NCI-H1436 (cell line): ENCODE measurements at regions not wholly inside any gene's neighbourhood (a gene's known extent, or its start where the extent isn't known, plus 50 kb on each side); places are given as distances from the start of the nearest gene placed in this dataset.

Experiments used
- DNase-seq: peaks from one replicate; lab custom pipeline; 2025; lab: John Stamatoyannopoulos, UW

DNA sequence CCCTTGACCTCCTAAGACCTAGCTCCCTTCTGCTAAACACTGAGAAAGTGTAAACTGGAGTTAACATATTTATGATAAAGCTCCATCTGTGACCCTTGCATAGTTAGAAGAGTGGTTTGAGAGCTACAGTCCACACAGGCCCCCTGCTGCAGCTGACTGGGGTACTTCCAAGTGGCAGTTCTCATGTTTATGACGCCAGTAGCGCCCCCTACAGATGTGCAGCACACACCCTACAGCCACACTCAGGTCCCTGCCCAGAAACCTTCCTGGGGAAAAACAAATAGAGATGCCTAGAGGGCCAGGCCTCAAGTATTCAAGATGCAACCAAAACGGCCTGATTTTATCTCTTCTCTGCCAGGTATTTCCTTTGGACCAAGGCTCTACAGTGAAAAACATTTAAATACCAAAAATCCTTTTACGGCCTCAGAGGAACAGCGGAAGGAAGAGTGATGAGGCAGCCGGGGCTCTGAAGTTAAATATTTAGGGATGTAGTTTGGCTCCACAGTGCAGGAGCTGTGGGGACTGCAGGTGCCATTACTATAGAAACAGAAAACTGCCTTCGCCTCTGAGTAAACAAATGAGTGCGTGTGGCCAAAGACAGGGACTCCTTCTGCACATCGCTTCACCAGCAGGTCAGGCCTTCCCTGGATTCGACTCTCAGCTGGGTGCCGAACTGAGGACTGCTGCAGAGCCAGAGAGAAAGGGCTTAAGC, 553.1 kb downstream of the EFNB2 start:
- no peak for DNase-seq

DNA sequence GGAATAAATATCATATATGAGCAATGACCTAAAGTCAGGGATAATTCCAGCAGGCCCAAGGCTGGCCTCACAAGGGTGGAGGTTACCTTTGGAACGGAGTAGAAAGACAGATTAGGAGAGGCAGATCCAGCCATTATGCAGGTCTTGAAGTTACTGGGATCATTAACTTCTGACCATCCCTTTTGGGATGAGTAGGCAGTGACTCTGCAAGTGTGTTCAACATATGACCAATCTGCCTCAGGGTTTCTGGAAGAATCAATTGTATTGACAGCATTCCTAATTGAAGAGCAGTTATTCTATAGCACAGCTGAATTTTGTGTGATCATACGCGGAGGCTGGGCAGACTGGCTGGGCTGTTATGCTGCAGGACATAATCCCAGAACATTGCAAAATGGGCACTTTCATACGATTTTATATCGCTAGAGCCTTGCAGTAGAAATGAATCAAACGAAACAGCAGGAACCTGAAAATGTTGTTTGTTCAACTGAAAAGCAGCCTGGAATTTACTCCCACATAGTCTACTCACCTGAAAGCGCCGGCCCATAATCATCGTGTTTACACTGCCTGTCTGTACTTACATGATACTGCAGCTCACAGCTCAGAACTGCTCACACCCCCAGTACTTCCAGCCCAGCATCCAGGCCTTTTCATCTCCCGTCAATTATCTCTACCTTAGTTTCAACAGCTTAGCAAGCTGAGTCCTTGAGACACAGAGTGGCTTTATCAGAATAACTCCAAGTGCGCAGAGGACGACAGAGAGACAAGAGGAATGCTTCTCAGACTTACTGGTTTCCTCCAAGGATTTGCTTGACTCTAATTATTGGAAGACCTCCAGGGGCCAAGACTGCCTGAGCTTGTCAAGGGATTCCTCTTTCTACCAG, 556.1 kb downstream of the EFNB2 start:
- DNase-seq = peak; percentile 9

DNA sequence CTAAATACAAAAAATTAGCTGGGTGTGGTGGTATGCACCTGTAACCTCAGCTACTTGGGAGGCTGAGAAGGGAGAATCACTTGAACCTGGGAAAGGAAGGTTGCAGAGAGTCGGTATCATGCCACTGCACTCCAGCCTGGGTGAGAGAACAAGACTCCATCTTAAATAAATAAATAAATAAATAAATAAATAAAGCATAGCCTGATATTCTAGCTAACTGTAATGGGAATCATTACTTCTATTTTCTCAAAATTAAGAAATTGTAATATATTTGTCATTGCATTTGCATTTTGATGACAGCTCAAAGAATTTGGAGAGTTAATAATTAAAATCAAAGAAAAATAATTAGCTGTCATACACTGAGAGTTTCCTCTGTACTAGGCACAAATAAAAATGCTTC, 561.1 kb downstream of the EFNB2 start:
- DNase-seq = no peak

DNA sequence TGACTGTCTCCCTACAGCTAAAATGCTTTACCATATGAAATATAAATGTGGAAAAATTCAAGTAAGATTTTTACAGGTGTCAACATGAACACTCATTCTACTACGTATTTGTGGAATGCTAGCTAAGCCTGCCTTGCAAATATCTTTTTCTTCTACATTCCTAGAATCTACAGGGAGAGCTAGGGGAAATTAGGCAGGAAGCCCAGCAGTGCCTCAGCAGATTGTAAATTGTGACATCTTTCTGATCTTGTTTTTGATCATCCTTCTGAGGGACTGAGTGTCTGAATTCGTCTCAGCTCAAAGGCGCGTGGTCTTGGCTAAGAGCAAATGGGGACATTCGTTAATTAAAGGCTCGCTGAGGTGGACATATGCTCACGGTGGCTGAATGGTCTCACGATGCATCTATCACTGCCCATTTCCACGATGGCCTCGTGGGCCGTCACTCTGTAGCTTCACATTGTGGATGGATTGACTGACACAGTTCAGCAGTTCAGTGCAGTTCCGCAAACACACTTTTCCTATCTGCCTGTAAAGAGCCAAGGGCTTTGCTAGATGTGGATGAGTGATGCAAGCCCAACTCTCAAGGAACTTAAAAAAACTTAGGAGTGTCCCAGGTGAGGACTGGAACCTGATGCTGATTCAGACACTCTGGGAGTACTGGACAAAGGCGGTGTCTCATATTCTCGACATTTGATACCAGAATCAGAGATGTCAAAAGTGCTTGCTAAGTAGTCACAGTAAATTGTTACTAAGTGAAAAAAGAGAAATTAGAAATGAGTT, 562.5 kb downstream of the EFNB2 start:
- no peak for DNase-seq

DNA sequence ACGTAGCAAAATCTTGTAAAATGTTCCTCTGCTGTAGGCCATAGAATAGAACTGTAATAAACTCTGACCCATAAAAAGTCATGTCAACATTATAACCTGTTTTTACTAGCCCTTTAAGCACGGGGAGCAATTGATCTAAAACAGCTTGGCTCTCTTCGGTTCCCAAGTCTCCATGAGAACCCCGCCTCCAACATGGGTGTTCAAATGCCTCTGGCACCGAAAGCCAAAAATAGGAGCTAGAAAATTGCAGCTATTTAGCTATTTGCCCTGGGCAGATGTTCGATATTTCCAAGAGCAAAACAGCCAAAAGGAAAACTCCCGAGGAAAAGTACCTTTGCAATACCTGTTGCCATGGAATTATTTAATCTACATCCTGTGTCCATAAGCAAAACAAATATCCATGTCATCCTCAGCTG, 563.1 kb downstream of the EFNB2 start:
- no peak for DNase-seq

DNA sequence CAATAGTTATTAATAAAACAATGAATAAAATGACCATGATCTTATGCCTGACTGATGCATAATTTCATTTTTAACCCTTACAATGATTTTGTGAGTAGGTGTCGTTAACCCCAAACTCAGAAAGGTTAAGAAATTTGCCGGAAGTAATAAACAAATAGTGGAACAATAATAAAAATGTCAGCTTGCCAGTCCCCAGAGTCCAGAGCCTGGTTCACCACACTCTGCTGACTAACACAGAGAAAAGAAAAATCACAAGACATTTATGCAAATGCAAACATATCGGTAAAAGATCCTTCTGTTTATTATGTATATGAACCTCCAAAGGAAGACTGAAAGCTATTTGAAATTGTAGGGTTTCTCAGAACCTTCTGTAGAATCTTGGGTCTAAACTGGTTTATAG, 563.7 kb downstream of the EFNB2 start:
- DNase-seq = no peak

DNA sequence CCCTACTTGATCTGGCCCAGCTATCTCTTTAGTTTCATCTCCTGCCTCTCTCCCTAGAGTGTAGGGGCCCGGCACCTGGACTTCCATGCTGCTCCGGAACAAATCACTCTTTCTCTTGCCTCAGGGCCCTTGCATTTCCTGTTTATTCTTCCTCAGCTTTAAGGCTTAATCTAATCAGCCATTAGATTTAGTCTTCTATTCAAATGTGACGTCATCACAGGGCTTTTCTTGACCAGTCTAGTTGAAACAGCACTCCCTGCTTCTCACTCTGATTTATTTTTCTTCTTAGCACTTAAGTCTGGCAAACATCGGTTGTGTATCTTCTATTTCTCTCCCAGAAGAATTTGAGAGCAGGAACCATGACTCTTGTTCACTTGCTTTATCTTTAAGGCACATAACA, 564.1 kb downstream of the EFNB2 start:
- no peak for DNase-seq

DNA sequence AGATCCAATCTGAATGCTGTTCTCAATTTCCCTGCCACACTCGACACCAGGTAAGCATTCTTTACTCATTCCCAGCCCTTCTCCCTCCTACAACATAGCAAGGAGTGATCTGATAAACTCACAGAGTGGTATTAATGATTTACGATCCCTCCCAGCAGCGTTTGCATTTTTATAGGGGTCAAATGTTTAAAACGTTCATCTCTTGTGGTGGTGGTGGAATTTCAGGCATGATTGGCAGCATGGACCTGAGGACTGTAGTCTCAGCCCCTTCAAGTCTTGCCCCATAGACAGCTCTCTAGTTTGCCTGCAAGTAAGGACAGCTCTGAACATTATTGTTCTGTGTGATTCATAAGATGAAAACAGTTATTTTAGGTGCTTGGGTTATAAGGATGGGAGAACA, 565.7 kb downstream of the EFNB2 start:
- no peak for DNase-seq

DNA sequence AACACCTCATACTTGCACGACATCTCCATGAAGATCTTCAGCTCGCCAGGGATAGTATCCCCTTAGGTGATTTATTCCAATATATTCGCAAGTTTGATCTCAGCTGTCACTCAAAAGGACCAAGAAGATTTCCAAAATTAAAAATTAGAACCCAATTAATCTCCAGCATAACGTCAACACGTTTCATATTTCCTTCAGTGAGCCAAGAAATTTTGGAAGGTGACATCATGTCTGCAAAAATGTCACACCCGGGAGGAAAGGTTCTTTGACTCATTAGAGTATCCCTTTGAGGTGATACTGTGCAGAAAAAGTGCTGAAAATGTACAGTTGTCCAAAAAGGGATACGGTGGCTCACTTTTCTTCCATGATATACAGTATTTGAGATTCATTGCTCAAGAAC, 569.6 kb downstream of the EFNB2 start:
- DNase-seq = no peak

DNA sequence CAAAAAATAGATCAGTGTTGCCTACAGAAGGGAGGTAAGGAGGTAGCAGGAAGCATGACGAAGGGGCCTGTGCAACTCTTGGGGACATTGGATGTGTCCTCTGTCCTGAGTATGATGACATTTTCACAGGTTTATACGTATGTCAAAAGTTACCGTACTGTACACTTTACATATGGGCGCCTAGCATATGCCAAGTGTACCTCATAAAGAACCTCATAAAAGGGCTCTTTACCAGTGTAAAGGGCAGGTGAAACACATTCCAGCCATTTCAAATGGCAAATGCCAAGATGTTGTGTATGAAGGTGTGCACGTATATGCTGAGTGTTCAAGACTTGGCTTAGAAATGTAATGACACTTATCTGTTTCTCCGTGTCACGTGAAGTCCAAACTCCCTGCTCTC, 573.4 kb downstream of the EFNB2 start:
- DNase-seq = no peak

DNA sequence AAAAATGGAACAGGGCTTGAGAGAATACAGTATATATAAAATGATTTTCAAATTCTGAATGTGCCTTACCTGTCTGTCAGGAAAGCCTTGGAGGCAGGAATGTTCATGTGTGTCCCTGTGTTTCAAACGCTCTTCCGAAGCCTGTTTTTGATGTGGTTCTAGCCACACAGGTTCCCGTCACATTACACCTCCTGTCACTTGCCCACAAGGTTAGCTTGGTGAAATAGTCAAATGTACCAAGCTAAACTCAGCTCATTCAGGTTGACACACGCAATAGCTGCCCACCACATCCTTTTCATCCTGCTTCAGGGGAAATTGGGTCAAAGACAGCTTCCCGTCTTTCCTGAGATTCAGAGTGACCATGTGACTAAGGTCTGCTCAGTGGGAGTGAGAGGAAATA, 574.0 kb downstream of the EFNB2 start:
- no peak for DNase-seq

DNA sequence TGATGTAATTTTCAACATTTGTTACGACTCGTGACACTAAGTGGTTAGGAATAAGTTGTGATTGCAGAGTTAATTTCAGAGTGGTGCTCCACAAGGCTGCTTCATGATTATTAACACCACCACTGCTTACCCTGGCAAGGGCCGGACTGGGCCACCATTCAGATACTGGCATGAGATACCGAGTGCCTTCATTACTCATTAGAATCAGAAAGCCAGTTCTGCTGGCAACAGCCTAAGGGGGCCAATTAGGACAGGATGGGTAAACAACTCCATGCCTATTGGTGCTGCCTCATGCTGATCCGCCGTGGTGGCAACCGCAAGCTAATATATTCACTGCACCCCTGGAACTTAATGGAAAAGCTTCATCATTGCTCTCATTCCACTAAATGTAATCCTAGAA, 575.1 kb downstream of the EFNB2 start:
- DNase-seq = no peak

DNA sequence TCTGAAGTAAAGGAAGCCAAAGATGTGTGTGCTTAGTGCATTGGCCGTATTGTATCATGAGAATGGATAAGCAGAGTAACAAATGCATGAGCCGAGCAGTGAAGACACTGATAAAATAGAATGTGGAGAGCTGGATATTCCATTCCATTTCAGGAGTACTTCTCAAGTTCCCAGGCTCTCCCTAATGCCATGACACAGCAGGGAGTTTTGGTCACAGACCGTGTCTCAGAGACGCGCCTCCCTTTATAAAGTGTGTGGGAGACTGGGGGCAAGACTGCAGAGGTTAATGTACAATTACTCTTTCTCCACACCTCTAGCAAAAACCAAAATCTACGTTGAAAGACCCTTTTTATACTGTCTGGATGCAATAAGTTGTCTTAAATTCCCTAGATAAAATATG, 575.6 kb downstream of the EFNB2 start:
- DNase-seq = no peak

DNA sequence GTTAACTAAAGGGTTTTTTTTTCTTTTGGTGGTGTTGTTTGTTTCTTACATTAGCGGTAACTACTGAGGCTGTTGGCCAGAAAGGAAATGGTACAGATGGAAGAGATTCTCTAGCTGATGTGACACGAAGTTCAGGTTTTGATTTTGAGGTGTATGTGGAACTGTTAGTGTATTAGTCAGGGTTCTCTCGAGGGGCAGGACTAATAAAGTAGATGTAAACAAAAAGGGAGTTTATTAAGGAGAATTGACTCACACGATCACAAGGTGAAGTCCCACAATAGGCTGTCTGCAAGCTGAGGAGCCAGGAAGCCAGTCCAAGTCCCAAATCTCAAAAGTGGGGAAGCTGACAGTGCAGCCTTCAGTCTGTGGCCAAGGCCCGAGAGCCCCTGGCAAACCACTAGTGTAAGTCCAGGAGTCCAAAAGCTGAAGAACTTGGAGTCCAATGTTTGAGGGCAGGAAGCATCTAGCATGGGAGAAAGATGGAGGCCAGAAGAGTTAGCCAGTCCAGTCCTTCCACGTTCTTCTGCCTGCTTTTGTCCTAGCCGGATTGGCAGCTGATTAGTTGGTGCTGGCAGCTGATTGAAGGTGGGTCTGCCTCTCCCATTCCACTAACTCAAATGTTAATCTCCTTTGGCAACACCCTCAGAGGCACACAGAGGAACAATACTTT, 577.6 kb downstream of the EFNB2 start:
- no peak for DNase-seq

DNA sequence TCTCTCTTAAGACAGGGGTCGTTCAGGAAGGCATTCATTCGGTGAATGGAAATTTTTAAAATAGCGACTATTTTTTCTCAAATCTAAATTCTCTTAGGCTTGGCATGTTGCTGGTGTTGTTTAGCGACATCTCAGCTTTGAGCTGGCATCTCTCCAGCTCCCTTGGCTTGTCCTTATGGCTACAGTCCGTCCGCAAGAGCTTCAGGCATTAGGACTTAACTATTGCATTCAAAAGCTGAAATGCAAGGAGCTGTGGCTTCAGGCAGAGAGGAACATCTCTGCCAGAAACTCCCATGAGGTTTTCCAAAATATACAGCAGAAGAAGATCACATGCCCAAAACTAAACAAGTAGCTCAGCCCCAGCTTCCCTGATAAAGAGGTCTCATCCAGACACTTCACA, 578.5 kb downstream of the EFNB2 start:
- DNase-seq = no peak

DNA sequence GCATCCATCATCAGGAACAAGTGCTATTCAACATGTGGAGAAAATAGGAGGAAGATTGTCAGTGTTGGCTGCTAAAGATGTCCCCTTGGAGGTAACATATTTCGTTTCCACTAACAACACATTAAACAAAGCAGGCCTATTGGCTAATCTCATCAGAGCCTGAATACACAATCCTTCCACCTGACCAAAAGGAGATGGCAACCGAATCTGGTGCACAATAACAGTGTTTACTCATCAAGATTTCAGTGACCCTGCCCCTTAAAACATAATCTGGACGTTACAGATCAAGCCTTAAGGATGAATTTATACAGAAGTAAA, 582.5 kb downstream of the EFNB2 start:
- no peak for DNase-seq

DNA sequence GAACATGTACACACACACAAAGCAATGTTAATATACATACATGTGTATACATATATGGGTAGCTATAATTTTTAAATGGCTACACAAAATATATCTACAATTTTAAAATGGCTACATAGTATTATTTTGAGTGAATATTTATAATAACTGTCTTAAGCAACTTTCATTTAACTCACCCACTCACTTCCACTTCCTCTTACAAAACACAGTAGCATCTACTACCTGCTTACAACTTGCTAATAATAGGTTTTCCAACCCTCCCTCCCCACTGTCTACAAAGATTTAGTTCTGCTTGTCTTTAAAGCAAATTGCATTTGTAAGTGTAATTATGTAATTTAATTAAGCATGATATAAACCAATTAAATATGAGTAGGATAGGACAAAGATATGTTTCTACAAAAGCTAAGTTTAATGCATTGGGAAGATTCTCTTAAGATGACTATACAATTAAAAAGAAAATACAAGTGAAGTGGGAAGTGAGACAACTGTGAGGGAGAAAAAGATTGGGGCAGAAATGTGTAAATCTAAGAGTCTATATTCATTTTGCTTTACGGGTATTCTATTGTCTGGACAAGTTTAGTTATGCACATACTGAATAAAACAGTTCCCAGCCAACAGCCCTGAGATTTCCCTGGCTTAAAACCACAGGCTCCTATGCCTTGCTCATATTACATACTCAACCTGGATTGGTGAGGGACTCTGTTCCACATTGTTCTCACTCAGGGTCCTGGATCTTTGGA, 583.1 kb downstream of the EFNB2 start:
- DNase-seq = no peak

DNA sequence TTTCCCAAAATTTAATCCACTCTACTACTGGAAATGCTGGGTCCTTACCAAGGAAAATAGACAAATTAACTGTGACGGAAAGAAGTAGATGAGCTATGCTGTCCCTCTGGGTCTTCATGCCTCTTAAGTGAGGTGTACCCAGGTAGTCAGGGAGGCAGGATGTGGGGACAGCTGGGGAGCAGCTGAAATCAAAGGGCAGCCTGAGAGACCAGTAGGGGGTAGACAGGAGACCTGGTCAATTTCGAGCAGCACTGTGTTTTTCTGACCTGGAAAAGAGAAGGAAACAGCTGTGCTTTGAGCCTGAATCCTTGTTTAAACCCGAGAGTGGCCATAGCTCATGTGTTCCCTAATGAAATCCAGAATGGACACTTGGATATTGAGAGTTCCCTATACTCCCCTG, 587.3 kb downstream of the EFNB2 start:
- DNase-seq = no peak

DNA sequence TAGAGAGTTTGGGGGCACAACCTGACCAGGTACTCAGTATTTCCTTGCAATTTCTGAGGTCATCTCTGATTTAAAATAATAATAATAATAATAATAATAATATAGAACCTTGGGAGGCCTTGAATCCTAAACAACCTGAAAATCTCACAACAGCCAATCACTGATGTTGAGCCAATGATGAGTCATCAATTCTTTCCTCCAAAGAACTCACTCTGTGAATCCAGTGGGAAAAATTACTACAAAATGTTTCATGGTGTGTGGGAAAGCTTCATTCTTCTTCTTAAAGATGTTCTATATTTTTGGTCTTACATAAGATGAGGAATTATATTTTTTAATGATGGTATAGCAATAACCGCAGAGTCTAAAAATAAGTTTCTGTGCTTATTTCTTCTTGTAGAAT, 594.6 kb downstream of the EFNB2 start:
- DNase-seq = no peak

DNA sequence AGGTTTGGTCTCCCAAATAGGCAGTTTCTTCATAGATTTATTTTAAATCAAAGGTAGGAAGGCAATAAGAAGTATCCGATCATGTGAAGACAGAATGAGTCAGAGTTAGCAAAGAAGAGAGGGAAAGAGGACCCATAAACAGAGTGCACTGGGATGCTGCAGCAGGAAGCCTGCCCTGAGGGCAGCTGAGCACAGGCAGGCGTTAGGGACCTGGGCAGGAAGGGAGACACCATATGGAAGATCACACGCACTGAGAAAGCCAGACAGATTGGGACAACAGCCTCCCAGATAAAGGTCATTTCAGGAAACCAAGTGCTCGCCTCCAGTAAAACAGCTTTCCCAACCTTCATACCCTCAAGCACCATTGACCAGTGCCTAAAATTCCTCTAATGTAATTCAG, 598.0 kb downstream of the EFNB2 start:
- no peak for DNase-seq

DNA sequence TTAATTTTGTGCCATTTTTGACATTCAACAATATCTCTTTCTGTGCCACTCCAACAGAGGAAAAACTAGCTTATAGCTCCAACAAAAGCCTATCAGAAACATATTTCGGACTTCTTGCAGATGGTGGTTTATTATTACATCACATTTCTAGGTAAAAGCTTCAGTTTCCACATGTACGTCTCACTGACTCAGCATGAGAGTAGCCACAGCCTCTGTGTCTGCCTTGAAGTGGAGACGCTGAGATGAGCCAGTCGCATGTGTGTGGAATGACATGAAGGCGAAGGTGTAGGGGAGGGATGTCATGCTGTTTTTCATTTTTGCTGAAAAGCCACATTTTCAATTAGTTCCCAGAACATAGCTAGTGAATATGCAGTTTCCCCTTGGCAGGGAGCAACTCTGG, 598.6 kb downstream of the EFNB2 start:
- DNase-seq = no peak

DNA sequence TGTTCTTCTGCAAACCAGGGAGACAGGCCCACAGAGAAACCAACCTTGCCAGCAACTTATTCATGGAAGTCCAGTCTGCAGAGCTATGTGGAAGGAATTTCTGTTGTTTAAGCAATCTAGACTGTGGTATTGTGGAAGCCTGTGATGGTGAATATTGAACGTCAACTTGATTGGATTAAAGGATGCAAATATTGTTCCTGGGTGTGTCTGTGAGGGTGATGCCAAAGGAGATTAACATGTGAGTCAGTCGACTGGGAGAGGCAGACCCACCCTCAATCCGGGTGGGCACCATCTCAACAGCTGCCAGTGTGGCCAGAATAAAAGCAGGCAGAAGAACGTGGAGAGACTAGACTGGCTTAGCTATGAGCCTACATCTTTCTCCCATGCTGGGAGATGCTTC, 606.0 kb downstream of the EFNB2 start:
- DNase-seq = no peak
